ENCODE measurements at regions not wholly inside any gene's neighbourhood (a gene's known extent, or its start where the extent isn't known, plus 50 kb on each side); places are given as distances from the start of the nearest gene placed in this dataset.

- no peak for DNase-seq (ENCODE audit: low read depth in 4 of 4, low spot score in 3 of 4)
Observed at GRCh38 chr4:14265651-14266050, 638.1 kb upstream of the BOD1L1 start.

GRCh38 chr4:14267373-14268060 lies 640.0 kb upstream of the BOD1L1 start:
- no peak for DNase-seq (ENCODE audit: low read depth in 4 of 4, low spot score in 3 of 4)

- no peak for DNase-seq (ENCODE audit: low read depth in 4 of 4, low spot score in 3 of 4)
Observed at GRCh38 chr4:14269824-14270223, 642.3 kb upstream of the BOD1L1 start.

GRCh38 chr4:14272206-14272605 lies 644.7 kb upstream of the BOD1L1 start:
- DNase-seq (ENCODE audit: low read depth in 4 of 4, low spot score in 3 of 4) = no peak

GRCh38 chr4:14277505-14277904 lies 650.0 kb upstream of the BOD1L1 start:
- DNase-seq (ENCODE audit: low read depth in 4 of 4, low spot score in 3 of 4) = no peak

- DNase-seq (ENCODE audit: low read depth in 4 of 4, low spot score in 3 of 4) = no peak
Observed at GRCh38 chr4:14280567-14280966, 653.0 kb upstream of the BOD1L1 start.

GRCh38 chr4:14284578-14284977 lies 657.1 kb upstream of the BOD1L1 start:
- DNase-seq (ENCODE audit: low read depth in 4 of 4, low spot score in 3 of 4) = no peak

GRCh38 chr4:14289708-14290107 lies 662.2 kb upstream of the BOD1L1 start:
- no peak for DNase-seq (ENCODE audit: low read depth in 4 of 4, low spot score in 3 of 4)

- no peak for DNase-seq (ENCODE audit: low read depth in 4 of 4, low spot score in 3 of 4)
Observed at GRCh38 chr4:14293582-14293981, 666.1 kb upstream of the BOD1L1 start.

GRCh38 chr4:14294611-14295010 lies 667.1 kb upstream of the BOD1L1 start:
- no peak for DNase-seq (ENCODE audit: low read depth in 4 of 4, low spot score in 3 of 4)

- no peak for DNase-seq (ENCODE audit: low read depth in 4 of 4, low spot score in 3 of 4)
Observed at GRCh38 chr4:14299166-14299565, 671.6 kb upstream of the BOD1L1 start.

- no peak for DNase-seq (ENCODE audit: low read depth in 4 of 4, low spot score in 3 of 4)
Observed at GRCh38 chr4:14302021-14302420, 674.5 kb upstream of the BOD1L1 start.

- DNase-seq (ENCODE audit: low read depth in 4 of 4, low spot score in 3 of 4) = no peak
Observed at GRCh38 chr4:14303856-14304255, 676.3 kb upstream of the BOD1L1 start.

- no peak for DNase-seq (ENCODE audit: low read depth in 4 of 4, low spot score in 3 of 4)
Observed at GRCh38 chr4:14308229-14308651, 680.7 kb upstream of the BOD1L1 start.

GRCh38 chr4:14309431-14309830 lies 681.9 kb upstream of the BOD1L1 start:
- DNase-seq (ENCODE audit: low read depth in 4 of 4, low spot score in 3 of 4) = no peak

- DNase-seq (ENCODE audit: low read depth in 4 of 4, low spot score in 3 of 4) = no peak
Observed at GRCh38 chr4:14313757-14314156, 686.2 kb upstream of the BOD1L1 start.

GRCh38 chr4:14315129-14315528 lies 687.2 kb upstream of the CPEB2 start:
- DNase-seq (ENCODE audit: low read depth in 4 of 4, low spot score in 3 of 4) = no peak

- DNase-seq (ENCODE audit: low read depth in 4 of 4, low spot score in 3 of 4) = no peak
Observed at GRCh38 chr4:14317351-14317750, 684.9 kb upstream of the CPEB2 start.

GRCh38 chr4:14318671-14319070 lies 683.6 kb upstream of the CPEB2 start:
- DNase-seq (ENCODE audit: low read depth in 4 of 4, low spot score in 3 of 4) = no peak

GRCh38 chr4:14321723-14322122 lies 680.6 kb upstream of the CPEB2 start:
- no peak for DNase-seq (ENCODE audit: low read depth in 4 of 4, low spot score in 3 of 4)

GRCh38 chr4:14323191-14323590 lies 679.1 kb upstream of the CPEB2 start:
- no peak for DNase-seq (ENCODE audit: low read depth in 4 of 4, low spot score in 3 of 4)

- no peak for DNase-seq (ENCODE audit: low read depth in 4 of 4, low spot score in 3 of 4)
Observed at GRCh38 chr4:14329228-14329627, 673.1 kb upstream of the CPEB2 start.

- DNase-seq (ENCODE audit: low read depth in 4 of 4, low spot score in 3 of 4) = no peak
Observed at GRCh38 chr4:14333616-14334015, 668.7 kb upstream of the CPEB2 start.
